GM12878 (cell line): ENCODE measurements at regions not wholly inside any gene's neighbourhood (a gene's known extent, or its start where the extent isn't known, plus 50 kb on each side); places are given as distances from the start of the nearest gene placed in this dataset.

Experiments
- ATAC-seq: fragments of 200-7000 bp; cut with Tn5 transposase; 3 replicates; pipeline ENCODE4 v1.9.1; 2020; ENCODE audit warnings: mild to moderate bottlenecking, moderate library complexity
- BruUV-seq: library from RNA; stranded (reverse); fragments of 400-500 nt; replicated peaks from 2 replicates; lab custom pipeline; 2021; lab: Mats Ljungman, UMichigan
- CTCF ChIA-PET: fragments of 300-600 bp; sonication (Branson Sonifier 250); formaldehyde crosslinking; extraction: SDS; loops from one replicate; lab custom pipeline; 2021; ENCODE audit warnings: inconsistent platforms; lab: Yijun Ruan, JAX
- POLR2A ChIA-PET: fragments of 350-600 bp; formaldehyde crosslinking; extraction: SDS; loops from one replicate; lab custom pipeline; 2021; ENCODE audit warnings: inconsistent platforms; lab: Charles Lee
- RAD21 ChIA-PET: fragments of 300-600 bp; sonication (Branson Sonifier 250); formaldehyde crosslinking; loops from one replicate; lab custom pipeline; 2023; ENCODE audit warnings: antibody characterized with exemption; ENCODE audit not compliant: unreplicated experiment; lab: Charles Lee
- SMC1A ChIA-PET: fragments of 300-600 bp; sonication (Branson Sonifier 250); formaldehyde crosslinking; loops from one replicate; lab custom pipeline; 2023; ENCODE audit not compliant: unreplicated experiment, uncharacterized antibody; lab: Charles Lee
- DNase-seq: peaks from one replicate; pipeline ENCODE4 v3.0.0-alpha.2; 2011; ENCODE audit warnings: low read depth, low spot score
- FAIRE-seq: peaks from 3 replicates; lab custom pipeline; 2011; peaks lifted over from hg19 to GRCh38; lab: Jason Lieb, UNC
- H2AFZ ChIP-seq: 2 replicates; pipeline ENCODE4 v1.6.0; 2011; ENCODE audit warnings: low read depth, low read length, control low read depth; ENCODE audit not compliant: control insufficient read depth
- H3K27ac ChIP-seq: 2 replicates; pipeline ENCODE4 v1.5.1; 2011; ENCODE audit warnings: control low read depth; ENCODE audit not compliant: control insufficient read depth, insufficient read depth
- H3K27me3 ChIP-seq, 2 experiments: replicated peaks in 1 of 2; 2 replicates each; pipeline versions ENCODE4 v1.6.0 to v1.6.1; 2011; ENCODE audit warnings: low read length in 1 of 2; ENCODE audit not compliant: control insufficient read depth in 2 of 2, insufficient read depth in 2 of 2
- H3K36me3 ChIP-seq, 2 experiments: 2 replicates each; pipeline ENCODE4 v1.5.1; 2011; ENCODE audit warnings: low read length in 1 of 2; ENCODE audit not compliant: control insufficient read depth in 2 of 2, insufficient read depth in 2 of 2
- H3K4me1 ChIP-seq: 2 replicates; pipeline ENCODE4 v1.6.1; 2011; ENCODE audit warnings: mild to moderate bottlenecking, low read length, moderate library complexity, mixed read lengths; ENCODE audit not compliant: control insufficient read depth, insufficient read depth
- H3K4me2 ChIP-seq: 2 replicates; pipeline ENCODE4 v1.6.0; 2011; ENCODE audit warnings: control low read depth; ENCODE audit not compliant: control insufficient read depth, insufficient read depth
- H3K4me3 ChIP-seq: fragments of 200-600 bp; sonication (generic); 2 replicates; pipeline ENCODE4 v1.5.1; 2016
- H3K79me2 ChIP-seq: 2 replicates; pipeline ENCODE4 v1.6.0; 2011; ENCODE audit warnings: low read length; ENCODE audit not compliant: control insufficient read depth, insufficient read depth
- H3K9ac ChIP-seq: 2 replicates; pipeline ENCODE4 v1.8.0; 2011; ENCODE audit warnings: low read length, control low read depth, mixed read lengths; ENCODE audit not compliant: control insufficient read depth, insufficient read depth
- H3K9me3 ChIP-seq: replicated peaks from 3 replicates; pipeline ENCODE4 v1.5.1; 2011; ENCODE audit warnings: mild to moderate bottlenecking, low read length; ENCODE audit not compliant: control insufficient read depth, insufficient read depth
- H4K20me1 ChIP-seq: 2 replicates; pipeline ENCODE4 v1.6.0; 2011; ENCODE audit not compliant: control insufficient read depth, insufficient read depth
- E2F8 ChIP-seq: fragments of 450-650 bp; IDR thresholded peaks from 2 replicates; pipeline ENCODE4 v1.6.1; 2018; ENCODE audit warnings: mild to moderate bottlenecking, low read depth, moderate library complexity; ENCODE audit not compliant: partially characterized antibody
- EGR1 ChIP-seq, 2 experiments: IDR thresholded peaks; 1 replicate in 1 of 2; 2 replicates in 1 of 2; pipeline ENCODE4 v1.6.1; 2011 to 2012; ENCODE audit warnings: low read depth in 2 of 2, low read length in 2 of 2, borderline replicate concordance in 1 of 2, mild to moderate bottlenecking in 1 of 2, moderate library complexity in 1 of 2
- EP300 ChIP-seq, 2 experiments: fragments of 150-350 bp in 1 of 2; IDR thresholded peaks; 2 replicates each; pipeline ENCODE4 v1.6.1; 2011 to 2012; ENCODE audit warnings: low read depth in 2 of 2, low read length in 2 of 2, borderline replicate concordance in 1 of 2, improper control_type of control experiment in 1 of 2, inconsistent platforms in 1 of 2; ENCODE audit not compliant: control insufficient read depth in 1 of 2
- HCFC1 ChIP-seq: fragments of 150-350 bp; IDR thresholded peaks from 2 replicates; pipeline ENCODE4 v1.6.1; 2014; ENCODE audit warnings: low read length
- IKZF1 ChIP-seq: fragments of 450-650 bp; conservative IDR thresholded peaks from 2 replicates; pipeline ENCODE4 v1.6.1; 2017; ENCODE audit warnings: antibody characterized with exemption, mild to moderate bottlenecking
- IRF4 ChIP-seq: IDR thresholded peaks from 2 replicates; pipeline ENCODE4 v1.6.1; 2011; ENCODE audit warnings: low read depth, low read length
- MYC ChIP-seq: IDR thresholded peaks from 2 replicates; pipeline ENCODE4 v1.6.1; 2011; ENCODE audit warnings: mild to moderate bottlenecking, low read length, moderate library complexity, inconsistent platforms; ENCODE audit not compliant: insufficient read depth, insufficient replicate concordance, insufficient read length, severe bottlenecking
- NR2F1 ChIP-seq: fragments of 450-650 bp; conservative IDR thresholded peaks from 2 replicates; pipeline ENCODE4 v1.6.1; 2017; ENCODE audit warnings: mild to moderate bottlenecking
- RBBP5 ChIP-seq: fragments of 200-600 bp; sonication (generic); conservative IDR thresholded peaks from 2 replicates; pipeline ENCODE4 v1.6.1; 2016
- RUNX3 ChIP-seq: IDR thresholded peaks from 2 replicates; pipeline ENCODE4 v1.6.1; 2012; ENCODE audit warnings: low read length, inconsistent platforms
- SUPT20H ChIP-seq: IDR thresholded peaks from 2 replicates; pipeline ENCODE4 v1.6.1; 2011; ENCODE audit warnings: low read depth, mild to moderate bottlenecking, low read length, moderate library complexity, borderline replicate concordance; ENCODE audit not compliant: control insufficient read depth
- ZBTB40 ChIP-seq: fragments of 450-650 bp; IDR thresholded peaks from 2 replicates; pipeline ENCODE4 v1.6.1; 2016; ENCODE audit warnings: mild to moderate bottlenecking, moderate library complexity, borderline replicate concordance
- WGBS: methylation state at CpG from one replicate; pipeline ENCODE4 v1.1.6; 2016; ENCODE audit warnings: low lambda C conversion rate; ENCODE audit not compliant: insufficient replicate concordance, insufficient coverage; ENCODE audit errors: missing lambda C conversion rate; 5-methylcytosine and 5-hydroxymethylcytosine counted together
- in situ Hi-C: fragments of 300-500 bp; cut with MboI; formaldehyde crosslinking; loops from 9 replicates; pipeline ENCODE4 v1.14.3; 2018; ENCODE audit warnings: mixed read lengths
- intact Hi-C: fragments of 100-400 bp; cut with micrococcal nuclease; formaldehyde crosslinking; loops from one replicate; pipeline ENCODE4 v1.14.2; 2022; ENCODE audit not compliant: unreplicated experiment
- TF ChIP-seq, protein P1 (sequence below): IDR thresholded peaks from 2 replicates; pipeline ENCODE4 v1.6.1; 2012; ENCODE audit warnings: improper control_type of control experiment, low read depth, low read length; ENCODE audit not compliant: insufficient replicate concordance

- H3K4me2 ChIP-seq = no peak overlapping the region
- intact Hi-C loops (no loop called here), in situ Hi-C loops (no loop called here)
- BruUV-seq = no TSS peak
- POLR2A ChIA-PET = no interaction called here
- 31% methylated on average over 5 of the region's 5 CpGs for WGBS
- CTCF ChIA-PET = no interaction called here
- SMC1A ChIA-PET = no interaction called here
- H3K4me1 ChIP-seq = no peaks in the 10 kb centered on the region
- no peak overlapping the region for H2AFZ ChIP-seq
- no peaks in the 10 kb centered on the region for H3K9me3 ChIP-seq
- no peaks in the 10 kb centered on the region for H3K27me3 ChIP-seq
- H3K79me2 ChIP-seq = no peaks in the 10 kb centered on the region
- ATAC-seq = no peak
- no peak for FAIRE-seq
- no peak overlapping the region for H3K9ac ChIP-seq
- no peak overlapping the region for H3K27ac ChIP-seq
- H4K20me1 ChIP-seq = no peaks in the 10 kb centered on the region
- H3K36me3 ChIP-seq = no peaks in the 10 kb centered on the region
- DNase-seq = no peak
- H3K4me3 ChIP-seq = no peak overlapping the region
- RAD21 ChIA-PET = no interaction called here
- TF ChIP-seq IRF4 (no peak), SUPT20H (no peak), E2F8 (no peak), RUNX3 (no peak), RBBP5 (no peak), HCFC1 (no peak), IKZF1 (no peak), EGR1 (IDR thresholded peaks at IDR 0.05; ENCODE audit: borderline replicate concordance in 1 of 2, low read depth in 2 of 2, low read length in 2 of 2) (no peak), ZBTB40 (no peak), EP300 (IDR thresholded peaks at IDR 0.05; ENCODE audit: borderline replicate concordance in 1 of 2, control insufficient read depth in 1 of 2, low read depth in 2 of 2, low read length in 2 of 2) (no peak), NR2F1 (no peak), MYC (no peak)
- TF ChIP-seq, protein P1, sequence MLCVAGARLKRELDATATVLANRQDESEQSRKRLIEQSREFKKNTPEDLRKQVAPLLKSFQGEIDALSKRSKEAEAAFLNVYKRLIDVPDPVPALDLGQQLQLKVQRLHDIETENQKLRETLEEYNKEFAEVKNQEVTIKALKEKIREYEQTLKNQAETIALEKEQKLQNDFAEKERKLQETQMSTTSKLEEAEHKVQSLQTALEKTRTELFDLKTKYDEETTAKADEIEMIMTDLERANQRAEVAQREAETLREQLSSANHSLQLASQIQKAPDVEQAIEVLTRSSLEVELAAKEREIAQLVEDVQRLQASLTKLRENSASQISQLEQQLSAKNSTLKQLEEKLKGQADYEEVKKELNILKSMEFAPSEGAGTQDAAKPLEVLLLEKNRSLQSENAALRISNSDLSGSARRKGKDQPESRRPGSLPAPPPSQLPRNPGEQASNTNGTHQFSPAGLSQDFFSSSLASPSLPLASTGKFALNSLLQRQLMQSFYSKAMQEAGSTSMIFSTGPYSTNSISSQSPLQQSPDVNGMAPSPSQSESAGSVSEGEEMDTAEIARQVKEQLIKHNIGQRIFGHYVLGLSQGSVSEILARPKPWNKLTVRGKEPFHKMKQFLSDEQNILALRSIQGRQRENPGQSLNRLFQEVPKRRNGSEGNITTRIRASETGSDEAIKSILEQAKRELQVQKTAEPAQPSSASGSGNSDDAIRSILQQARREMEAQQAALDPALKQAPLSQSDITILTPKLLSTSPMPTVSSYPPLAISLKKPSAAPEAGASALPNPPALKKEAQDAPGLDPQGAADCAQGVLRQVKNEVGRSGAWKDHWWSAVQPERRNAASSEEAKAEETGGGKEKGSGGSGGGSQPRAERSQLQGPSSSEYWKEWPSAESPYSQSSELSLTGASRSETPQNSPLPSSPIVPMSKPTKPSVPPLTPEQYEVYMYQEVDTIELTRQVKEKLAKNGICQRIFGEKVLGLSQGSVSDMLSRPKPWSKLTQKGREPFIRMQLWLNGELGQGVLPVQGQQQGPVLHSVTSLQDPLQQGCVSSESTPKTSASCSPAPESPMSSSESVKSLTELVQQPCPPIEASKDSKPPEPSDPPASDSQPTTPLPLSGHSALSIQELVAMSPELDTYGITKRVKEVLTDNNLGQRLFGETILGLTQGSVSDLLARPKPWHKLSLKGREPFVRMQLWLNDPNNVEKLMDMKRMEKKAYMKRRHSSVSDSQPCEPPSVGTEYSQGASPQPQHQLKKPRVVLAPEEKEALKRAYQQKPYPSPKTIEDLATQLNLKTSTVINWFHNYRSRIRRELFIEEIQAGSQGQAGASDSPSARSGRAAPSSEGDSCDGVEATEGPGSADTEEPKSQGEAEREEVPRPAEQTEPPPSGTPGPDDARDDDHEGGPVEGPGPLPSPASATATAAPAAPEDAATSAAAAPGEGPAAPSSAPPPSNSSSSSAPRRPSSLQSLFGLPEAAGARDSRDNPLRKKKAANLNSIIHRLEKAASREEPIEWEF = no peak
These were observed 56.3 kb upstream of the ADAMTS18 start for GRCh38 chr16:77491091-77491490.
